ENCODE measurements at regions not wholly inside any gene's neighbourhood (a gene's known extent, or its start where the extent isn't known, plus 50 kb on each side); places are given as distances from the start of the nearest gene placed in this dataset.

DNA sequence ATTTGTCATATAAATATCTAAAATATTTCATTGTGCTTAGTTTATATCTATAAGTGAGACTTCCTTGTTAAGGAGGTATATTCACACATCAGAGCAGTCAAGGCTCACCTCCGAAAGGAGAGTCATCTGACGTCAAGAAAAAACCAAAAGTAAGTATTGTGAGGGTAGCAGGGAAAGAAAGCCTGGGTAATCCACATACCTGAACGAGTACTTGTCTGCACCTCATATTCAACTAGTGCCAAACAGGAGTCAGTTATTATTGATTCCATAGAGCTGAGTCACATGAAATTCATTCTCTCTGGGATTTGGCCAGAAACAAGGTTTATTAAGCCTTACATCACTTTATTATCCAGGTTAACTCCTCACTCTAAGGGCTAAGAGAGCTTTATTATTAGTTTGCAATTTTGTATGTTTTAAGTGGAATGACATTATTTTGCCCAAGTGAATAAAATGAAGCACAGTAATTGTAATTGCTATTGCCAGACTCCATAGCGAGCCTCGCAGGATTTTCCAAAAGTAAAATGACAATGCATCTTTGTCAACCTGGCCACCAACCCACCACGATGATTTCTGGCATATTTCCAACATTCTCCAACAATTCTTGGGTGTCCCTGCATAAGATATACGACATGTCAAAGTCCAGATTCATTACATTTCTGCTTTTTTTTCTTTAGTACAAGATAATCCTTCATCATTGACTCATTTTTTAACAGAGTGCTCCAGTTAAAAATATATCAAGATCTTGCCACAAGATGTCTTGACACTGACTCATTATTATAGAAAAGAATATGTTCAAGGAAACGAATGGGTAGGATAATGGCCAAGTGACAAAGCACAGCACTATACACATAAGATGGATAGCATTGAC is 1210.4 kb upstream of the ACVR2A start:
- no peaks in the 10 kb centered on the region for H3K9me3 Mint-ChIP-seq (ENCODE audit: unreplicated experiment)
- Histone ChIP-seq H3K4me3 (ENCODE audit: insufficient read depth, low read depth, low read length) (no peak overlapping the region), H3K79me2 (ENCODE audit: insufficient read depth, low read length) (no peaks in the 10 kb centered on the region), H3K4me2 (ENCODE audit: low read length) (peak overlapping the region; percentile 80), H3K4me1 (ENCODE audit: insufficient read depth, low read length) (peaks cover 13% of the 10 kb centered on the region), H3K36me3 (ENCODE audit: insufficient read depth, low read length) (no peaks in the 10 kb centered on the region), H4K20me1 (ENCODE audit: insufficient read depth, low read length) (no peaks in the 10 kb centered on the region), H3K27me3 (ENCODE audit: insufficient read depth, low read length) (no peaks in the 10 kb centered on the region), H3K9me3 (ENCODE audit: insufficient read depth, low read depth, low read length) (no peaks in the 10 kb centered on the region), H3K27ac (ENCODE audit: low read depth, low read length) (peak overlapping the region; percentile 70), H2AFZ (ENCODE audit: low read depth, low read length) (no peak overlapping the region), H3K9ac (ENCODE audit: low read length) (no peak overlapping the region)
- H3K4me3 Mint-ChIP-seq (ENCODE audit: unreplicated experiment), result no peak overlapping the region
- DNase-seq (ENCODE audit: low read depth) (peak; percentile 96), FAIRE-seq (peak; percentile 76)
- peaks cover 7% of the 10 kb centered on the region for H3K4me1 Mint-ChIP-seq (ENCODE audit: low read depth, unreplicated experiment)
- H3K27me3 Mint-ChIP-seq (ENCODE audit: low read depth, unreplicated experiment), result no peaks in the 10 kb centered on the region
- no peak for TF ChIP-seq EZH2 (IDR thresholded peaks at IDR 0.05; ENCODE audit: insufficient read depth, low read length)
- TF ChIP-seq, protein P1, sequence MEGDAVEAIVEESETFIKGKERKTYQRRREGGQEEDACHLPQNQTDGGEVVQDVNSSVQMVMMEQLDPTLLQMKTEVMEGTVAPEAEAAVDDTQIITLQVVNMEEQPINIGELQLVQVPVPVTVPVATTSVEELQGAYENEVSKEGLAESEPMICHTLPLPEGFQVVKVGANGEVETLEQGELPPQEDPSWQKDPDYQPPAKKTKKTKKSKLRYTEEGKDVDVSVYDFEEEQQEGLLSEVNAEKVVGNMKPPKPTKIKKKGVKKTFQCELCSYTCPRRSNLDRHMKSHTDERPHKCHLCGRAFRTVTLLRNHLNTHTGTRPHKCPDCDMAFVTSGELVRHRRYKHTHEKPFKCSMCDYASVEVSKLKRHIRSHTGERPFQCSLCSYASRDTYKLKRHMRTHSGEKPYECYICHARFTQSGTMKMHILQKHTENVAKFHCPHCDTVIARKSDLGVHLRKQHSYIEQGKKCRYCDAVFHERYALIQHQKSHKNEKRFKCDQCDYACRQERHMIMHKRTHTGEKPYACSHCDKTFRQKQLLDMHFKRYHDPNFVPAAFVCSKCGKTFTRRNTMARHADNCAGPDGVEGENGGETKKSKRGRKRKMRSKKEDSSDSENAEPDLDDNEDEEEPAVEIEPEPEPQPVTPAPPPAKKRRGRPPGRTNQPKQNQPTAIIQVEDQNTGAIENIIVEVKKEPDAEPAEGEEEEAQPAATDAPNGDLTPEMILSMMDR (IDR thresholded peaks at IDR 0.05; ENCODE audit: insufficient read depth, low read depth, low read length), result no peak
- H3K27ac Mint-ChIP-seq (ENCODE audit: unreplicated experiment), result peak overlapping the region; percentile 0
- H3K36me3 Mint-ChIP-seq (ENCODE audit: low read depth, unreplicated experiment), result no peaks in the 10 kb centered on the region

DNA sequence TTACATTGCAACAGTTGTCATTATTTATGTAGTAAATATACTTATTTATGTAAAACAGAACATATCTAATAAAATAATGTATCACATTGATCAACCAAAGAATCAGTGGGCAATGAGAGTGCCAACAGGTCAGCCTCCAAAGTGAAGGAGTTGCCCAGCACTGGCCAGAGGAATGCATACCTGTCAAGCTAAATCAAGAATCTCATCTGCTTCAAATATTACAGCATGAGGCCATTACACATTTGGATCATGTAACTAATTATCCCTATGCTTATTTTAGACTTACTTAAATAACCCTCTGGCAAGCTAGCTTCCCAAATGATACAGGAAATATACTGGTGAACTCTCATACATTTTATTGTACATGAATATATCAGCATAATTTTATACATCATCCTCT is 1211.7 kb upstream of the ACVR2A start:
- Mint-ChIP-seq H3K27ac (ENCODE audit: unreplicated experiment) (no peak overlapping the region), H3K9me3 (ENCODE audit: unreplicated experiment) (no peaks in the 10 kb centered on the region), H3K27me3 (ENCODE audit: low read depth, unreplicated experiment) (no peaks in the 10 kb centered on the region), H3K36me3 (ENCODE audit: low read depth, unreplicated experiment) (no peaks in the 10 kb centered on the region), H3K4me3 (ENCODE audit: unreplicated experiment) (no peak overlapping the region), H3K4me1 (ENCODE audit: low read depth, unreplicated experiment) (peaks cover 7% of the 10 kb centered on the region)
- H3K9ac ChIP-seq (ENCODE audit: low read length), result no peak overlapping the region
- TF ChIP-seq EZH2 (IDR thresholded peaks at IDR 0.05; ENCODE audit: insufficient read depth, low read length), result no peak
- TF ChIP-seq, protein P1 (IDR thresholded peaks at IDR 0.05; ENCODE audit: insufficient read depth, low read depth, low read length), result no peak
- no peaks in the 10 kb centered on the region for H3K27me3 ChIP-seq (ENCODE audit: insufficient read depth, low read length)
- no peak overlapping the region for H3K4me3 ChIP-seq (ENCODE audit: insufficient read depth, low read depth, low read length)
- H3K4me1 ChIP-seq (ENCODE audit: insufficient read depth, low read length), result peaks cover 13% of the 10 kb centered on the region
- H3K36me3 ChIP-seq (ENCODE audit: insufficient read depth, low read length), result no peaks in the 10 kb centered on the region
- H3K4me2 ChIP-seq (ENCODE audit: low read length), result no peak overlapping the region
- no peaks in the 10 kb centered on the region for H4K20me1 ChIP-seq (ENCODE audit: insufficient read depth, low read length)
- H3K27ac ChIP-seq (ENCODE audit: low read depth, low read length), result no peak overlapping the region
- no peaks in the 10 kb centered on the region for H3K79me2 ChIP-seq (ENCODE audit: insufficient read depth, low read length)
- H3K9me3 ChIP-seq (ENCODE audit: insufficient read depth, low read depth, low read length), result no peaks in the 10 kb centered on the region
- DNase-seq (ENCODE audit: low read depth) (no peak), FAIRE-seq (no peak)
- no peak overlapping the region for H2AFZ ChIP-seq (ENCODE audit: low read depth, low read length)

- Histone ChIP-seq H3K27me3 (ENCODE audit: insufficient read depth, low read length) (no peaks in the 10 kb centered on the region), H2AFZ (ENCODE audit: low read depth, low read length) (no peak overlapping the region), H3K79me2 (ENCODE audit: insufficient read depth, low read length) (no peaks in the 10 kb centered on the region), H3K4me3 (ENCODE audit: insufficient read depth, low read depth, low read length) (no peak overlapping the region), H4K20me1 (ENCODE audit: insufficient read depth, low read length) (no peaks in the 10 kb centered on the region), H3K36me3 (ENCODE audit: insufficient read depth, low read length) (no peaks in the 10 kb centered on the region), H3K4me2 (ENCODE audit: low read length) (no peak overlapping the region), H3K9me3 (ENCODE audit: insufficient read depth, low read depth, low read length) (no peaks in the 10 kb centered on the region), H3K27ac (ENCODE audit: low read depth, low read length) (no peak overlapping the region), H3K9ac (ENCODE audit: low read length) (no peak overlapping the region), H3K4me1 (ENCODE audit: insufficient read depth, low read length) (peaks cover 13% of the 10 kb centered on the region)
- no peaks in the 10 kb centered on the region for H3K36me3 Mint-ChIP-seq (ENCODE audit: low read depth, unreplicated experiment)
- no peak overlapping the region for H3K4me3 Mint-ChIP-seq (ENCODE audit: unreplicated experiment)
- no peak overlapping the region for H3K27ac Mint-ChIP-seq (ENCODE audit: unreplicated experiment)
- H3K4me1 Mint-ChIP-seq (ENCODE audit: low read depth, unreplicated experiment), result peaks cover 7% of the 10 kb centered on the region
- H3K27me3 Mint-ChIP-seq (ENCODE audit: low read depth, unreplicated experiment), result no peaks in the 10 kb centered on the region
- FAIRE-seq (no peak), DNase-seq (ENCODE audit: low read depth) (no peak)
- H3K9me3 Mint-ChIP-seq (ENCODE audit: unreplicated experiment), result no peaks in the 10 kb centered on the region
- TF ChIP-seq, protein P1 (IDR thresholded peaks at IDR 0.05; ENCODE audit: insufficient read depth, low read depth, low read length), result no peak
- no peak for TF ChIP-seq EZH2 (IDR thresholded peaks at IDR 0.05; ENCODE audit: insufficient read depth, low read length)
Observed at GRCh38 chr2:146632707-146633106, 1212.1 kb upstream of the ACVR2A start.

Measured in astrocyte (in vitro differentiated cells and primary cell).